HG03045 (cell line): ENCODE measurements at regions not wholly inside any gene's neighbourhood (a gene's known extent, or its start where the extent isn't known, plus 50 kb on each side); places are given as distances from the start of the nearest gene placed in this dataset.

ENCODE experiments used
- ATAC-seq: cut with Tn5 transposase; IDR thresholded peaks from one replicate; pipeline ENCODE4 v1.9.1; 2021; ENCODE audit warnings: mild to moderate bottlenecking, moderate library complexity; ENCODE audit not compliant: unreplicated experiment

GRCh38 chr2:150630587-150631235 lies 143.2 kb upstream of the RND3 start:
- ATAC-seq = no peak

GRCh38 chr2:150627526-150627925 lies 140.1 kb upstream of the RND3 start:
- no peak for ATAC-seq

DNA sequence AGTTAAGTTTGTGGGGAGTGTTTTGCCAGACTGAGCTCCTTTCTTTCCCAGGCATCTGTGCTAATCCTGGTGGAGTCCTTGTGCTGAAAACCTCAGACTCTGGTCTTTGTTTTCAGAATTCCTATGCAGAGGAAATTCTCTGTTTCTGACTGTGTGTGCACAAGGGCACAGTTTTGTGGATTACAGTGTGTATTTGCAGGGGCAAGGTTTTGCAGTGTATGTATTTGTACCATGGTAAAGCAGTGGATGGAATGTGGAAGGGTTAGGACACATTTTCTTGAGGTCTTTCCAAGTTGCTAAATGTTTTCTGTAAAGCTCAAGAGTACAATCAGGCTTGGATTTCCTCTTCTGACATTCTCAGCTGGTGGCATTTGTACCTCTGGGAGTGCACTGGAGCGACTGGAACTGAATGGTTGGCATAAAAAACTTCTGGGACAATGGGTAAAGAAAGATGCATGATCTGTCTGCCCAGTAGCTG lies 139.5 kb upstream of the RND3 start:
- no peak for ATAC-seq

- no peak for ATAC-seq
Measured at GRCh38 chr2:150625741-150626140, 138.3 kb upstream of the RND3 start.

DNA sequence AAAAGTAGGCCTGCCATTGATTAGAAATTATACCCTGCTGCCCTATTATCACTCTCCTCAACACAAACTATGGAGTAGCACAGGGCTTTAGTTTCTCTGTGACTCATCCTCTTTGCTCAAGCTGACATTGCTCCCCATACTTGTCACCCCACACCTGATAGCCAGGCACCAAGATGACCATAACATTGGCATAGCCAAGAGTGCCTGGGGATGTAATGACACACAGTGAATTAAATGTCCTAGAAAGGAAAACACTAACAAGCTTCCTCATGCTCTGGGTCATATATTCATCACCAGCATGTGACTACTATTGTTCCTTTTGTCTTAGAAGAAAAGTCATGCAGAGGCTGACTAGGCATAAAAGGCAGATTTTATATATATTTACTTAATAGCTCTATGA lies 137.8 kb upstream of the RND3 start:
- no peak for ATAC-seq

DNA sequence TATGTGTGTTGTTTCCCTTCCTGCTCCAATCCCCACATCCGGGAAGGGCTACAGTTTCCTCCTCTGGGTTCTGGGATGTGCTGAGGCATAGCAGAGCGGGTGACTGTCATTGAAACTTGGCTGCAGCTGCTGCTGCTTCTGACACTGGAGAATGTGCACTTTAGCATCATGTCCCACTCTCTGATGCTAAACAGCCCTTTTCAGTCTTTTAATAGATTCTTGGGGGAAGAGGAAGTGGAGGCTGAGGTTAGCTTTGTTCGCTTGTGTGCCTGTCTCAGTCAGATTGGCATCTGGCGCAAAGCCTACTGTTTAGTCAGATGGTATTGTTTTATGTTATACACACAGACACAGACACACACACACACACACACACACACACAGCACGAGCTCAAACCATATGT lies 136.5 kb upstream of the RND3 start:
- no peak for ATAC-seq

GRCh38 chr2:150621526-150622213 lies 134.2 kb upstream of the RND3 start:
- ATAC-seq = no peak

GRCh38 chr2:150620855-150621254 lies 133.4 kb upstream of the RND3 start:
- no peak for ATAC-seq

GRCh38 chr2:150620416-150620815 lies 132.9 kb upstream of the RND3 start:
- no peak for ATAC-seq

DNA sequence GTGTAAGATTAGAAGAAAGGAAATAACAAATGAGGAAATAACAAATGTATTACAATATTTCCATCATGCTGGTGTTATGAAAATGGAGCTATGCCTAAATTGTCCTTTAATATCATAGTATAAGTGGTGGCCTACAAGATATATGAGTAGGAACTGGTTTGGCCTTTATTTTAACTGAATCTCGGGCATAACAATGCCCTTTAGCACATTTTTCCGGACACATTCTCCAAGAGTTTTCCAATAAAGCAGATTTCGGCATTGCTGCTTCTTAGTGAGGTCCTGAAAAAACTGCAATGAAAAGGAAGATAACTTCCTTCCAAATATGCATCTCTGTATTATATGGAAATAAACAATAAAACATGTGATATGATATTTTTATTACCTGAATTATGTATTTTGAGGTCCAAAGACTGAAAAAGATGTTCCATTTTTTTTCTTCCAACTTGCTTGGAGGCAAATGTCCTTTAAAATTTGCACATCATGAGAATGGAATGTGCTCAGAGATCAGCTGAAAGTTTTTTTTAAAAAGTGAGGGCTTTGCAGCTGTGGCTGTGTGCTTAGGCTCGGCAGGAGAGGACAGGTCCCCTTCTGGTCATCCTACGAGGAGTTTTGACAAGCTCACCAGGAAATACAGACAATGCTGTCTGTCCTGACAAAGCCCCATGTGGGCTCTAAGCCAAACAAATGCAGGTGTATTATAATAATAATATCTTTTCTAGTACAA lies 132.3 kb upstream of the RND3 start:
- ATAC-seq = no peak

GRCh38 chr2:150618245-150618895 lies 130.9 kb upstream of the RND3 start:
- no peak for ATAC-seq

DNA sequence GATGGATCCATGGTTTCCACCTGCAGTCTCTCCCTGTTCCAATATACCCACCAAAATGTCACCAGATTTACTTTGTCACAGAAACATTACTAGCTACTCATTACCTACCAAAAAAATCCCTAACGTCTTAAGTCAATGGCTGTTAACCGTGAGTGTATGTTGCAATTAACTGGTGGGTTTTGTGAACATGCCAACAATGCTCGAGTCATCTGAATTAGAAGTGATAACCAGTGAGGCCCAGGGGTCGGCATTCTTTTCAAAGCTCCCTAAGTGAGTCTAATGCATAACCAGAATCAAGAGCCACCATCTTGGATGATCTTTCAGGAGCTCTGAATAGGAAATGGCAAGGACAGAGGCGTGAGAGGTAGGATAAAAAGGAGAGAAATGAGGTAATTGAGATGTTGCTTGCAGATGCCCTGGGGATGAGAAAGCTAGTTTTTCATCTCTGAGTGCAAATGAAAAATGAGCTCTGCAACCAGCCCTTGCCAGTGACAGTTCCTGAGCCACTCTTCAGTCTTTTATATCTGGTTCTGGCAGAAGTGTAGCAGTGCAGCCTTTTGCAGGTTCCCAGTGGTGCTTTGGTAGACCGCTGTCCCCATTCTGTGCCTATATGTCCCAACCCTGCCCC lies 130.0 kb upstream of the RND3 start:
- ATAC-seq = no peak

- ATAC-seq = no peak
Measured at GRCh38 chr2:150612957-150613710, 125.7 kb upstream of the RND3 start.

GRCh38 chr2:150610670-150611279 lies 123.3 kb upstream of the RND3 start:
- ATAC-seq = no peak

DNA sequence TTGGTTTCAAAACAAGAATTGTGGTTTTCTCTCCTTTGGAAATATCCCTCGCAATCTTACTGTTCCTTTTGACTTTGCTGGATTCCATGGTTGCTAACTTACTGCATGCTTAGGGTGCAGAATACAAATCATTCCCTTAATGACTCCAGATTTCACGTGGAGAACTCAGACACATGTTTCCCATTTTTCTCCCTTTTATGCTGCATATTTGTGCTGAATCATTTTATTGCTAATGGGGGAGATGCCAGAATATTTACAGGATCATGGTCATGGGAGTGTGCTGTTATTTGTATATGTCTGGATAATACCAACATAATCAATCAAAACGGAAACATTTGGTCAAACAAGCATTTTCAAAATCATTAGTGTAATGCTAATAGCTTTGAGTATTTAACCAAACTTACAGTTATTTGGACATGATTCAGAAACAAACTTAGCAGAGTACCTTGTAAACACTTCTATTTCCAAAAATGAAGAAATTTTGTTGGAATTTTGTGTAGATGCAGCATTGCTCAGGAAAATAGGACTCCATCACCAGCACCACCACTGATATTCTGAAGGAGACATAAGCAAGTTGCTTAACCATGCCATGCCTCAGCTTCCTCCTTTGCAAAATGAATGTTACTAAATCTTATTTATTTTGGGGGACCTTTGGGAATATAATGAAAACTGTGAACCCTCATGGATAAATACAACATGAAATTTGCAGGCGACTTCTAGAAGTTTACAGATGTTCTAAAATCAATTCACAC lies 122.5 kb upstream of the RND3 start:
- ATAC-seq = no peak

GRCh38 chr2:150608341-150608740 lies 120.9 kb upstream of the RND3 start:
- ATAC-seq = no peak

- ATAC-seq = no peak
Measured at GRCh38 chr2:150607390-150607811, 119.9 kb upstream of the RND3 start.

DNA sequence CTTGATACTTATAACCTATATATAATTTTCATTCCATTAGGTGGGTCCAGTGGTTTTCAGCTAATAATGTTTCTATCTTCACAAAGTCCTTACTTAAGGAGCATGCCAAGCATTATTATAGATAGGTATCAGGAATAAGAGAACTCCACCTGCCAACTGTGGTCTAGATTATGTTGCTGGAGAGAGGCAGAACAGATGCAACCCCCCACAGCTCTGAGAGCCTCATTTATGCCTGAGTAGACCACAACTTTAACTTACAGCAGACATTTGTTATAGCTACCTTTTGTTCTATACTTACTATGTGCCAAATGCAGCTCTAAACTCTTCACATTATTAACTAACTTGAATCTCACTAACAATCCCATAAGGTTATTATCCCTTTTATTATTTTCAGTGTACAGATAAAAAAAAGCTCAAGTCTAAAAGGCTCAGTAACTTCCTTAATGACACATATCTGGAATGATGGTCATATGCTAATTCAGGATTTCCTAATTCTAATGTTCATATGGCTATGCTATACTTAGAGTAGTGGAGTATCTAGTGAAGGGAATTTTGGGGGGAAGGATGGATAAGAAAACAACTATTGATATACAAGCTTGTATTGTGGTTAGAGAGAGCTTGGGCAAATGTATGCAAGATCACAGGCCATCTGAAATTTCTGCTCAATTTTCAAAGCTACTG lies 119.1 kb upstream of the RND3 start:
- no peak for ATAC-seq

GRCh38 chr2:150605664-150606063 lies 118.2 kb upstream of the RND3 start:
- ATAC-seq = no peak
